K562 (cell line): ENCODE measurements at regions not wholly inside any gene's neighbourhood (a gene's known extent, or its start where the extent isn't known, plus 50 kb on each side); places are given as distances from the start of the nearest gene placed in this dataset.

ENCODE experiments used
- ATAC-seq: fragments of 200-7000 bp; cut with Tn5 transposase; 3 replicates; pipeline ENCODE4 v1.9.1; 2020; ENCODE audit warnings: moderate library complexity
- BruUV-seq: library from RNA; stranded (reverse); fragments of 400-500 nt; replicated peaks from 2 replicates; lab custom pipeline; 2021; lab: Mats Ljungman, UMichigan
- CTCF ChIA-PET: fragments of 300-600 bp; formaldehyde crosslinking; extraction: SDS; loops from one replicate; lab custom pipeline; 2021; ENCODE audit warnings: low intra/inter-chr PET ratio; lab: Yijun Ruan, JAX
- POLR2A ChIA-PET: fragments of 300-600, 350-650 bp; sonication (Branson Sonifier 250); formaldehyde crosslinking; extraction: SDS; loops from one replicate; lab custom pipeline; 2021; ENCODE audit warnings: antibody characterized with exemption, inconsistent platforms; lab: Yijun Ruan, JAX
- DNase-seq, 4 experiments: peaks; one replicate each; pipeline versions ENCODE4 v3.0.0 to v3.0.0-alpha.2; 2011 to 2018; ENCODE audit warnings: low spot score in 3 of 4, mixed read lengths in 3 of 4; ENCODE audit errors: extremely low read depth in 1 of 4
- FAIRE-seq: peaks from 2 replicates; lab custom pipeline; 2011; peaks lifted over from hg19 to GRCh38; lab: Jason Lieb, UNC
- H2AFZ ChIP-seq: 2 replicates; pipeline ENCODE4 v1.6.0; 2011; ENCODE audit warnings: low read depth, low read length, control low read depth, inconsistent platforms
- H3K27ac ChIP-seq: fragments of 200-600 bp; 3 replicates; pipeline ENCODE4 v1.8.0; 2011; ENCODE audit warnings: low read depth, mild to moderate bottlenecking, control low read depth, inconsistent platforms, low read length, moderate library complexity, mixed read lengths; ENCODE audit errors: extremely low read depth
- H3K27me3 ChIP-seq, 2 experiments: fragments of 300-600 bp in 1 of 2; 2 replicates in 1 of 2; 3 replicates in 1 of 2; pipeline versions ENCODE4 v1.6.0 to v1.8.0; 2011; ENCODE audit warnings: inconsistent platforms in 2 of 2, low read length in 2 of 2, mild to moderate bottlenecking in 1 of 2, mixed read lengths in 1 of 2, moderate library complexity in 1 of 2; ENCODE audit not compliant: control insufficient read depth in 2 of 2, insufficient read depth in 2 of 2
- H3K36me3 ChIP-seq: fragments of 300-600 bp; 3 replicates; pipeline ENCODE4 v1.8.0; 2011; ENCODE audit warnings: mild to moderate bottlenecking, low read length, inconsistent platforms; ENCODE audit not compliant: control insufficient read depth, insufficient read depth
- H3K4me1 ChIP-seq, 2 experiments: fragments of 200-600 bp in 1 of 2; replicated peaks in 1 of 2; 2 replicates in 1 of 2; 3 replicates in 1 of 2; pipeline versions ENCODE4 v1.5.1 to v1.8.0; 2011; ENCODE audit warnings: inconsistent platforms in 2 of 2, low read length in 2 of 2, mild to moderate bottlenecking in 1 of 2, mixed read lengths in 1 of 2, moderate library complexity in 1 of 2; ENCODE audit not compliant: control insufficient read depth in 2 of 2, insufficient read depth in 2 of 2
- H3K4me2 ChIP-seq: 2 replicates; pipeline ENCODE4 v1.6.1; 2011; ENCODE audit warnings: low read length, control low read depth, inconsistent platforms, mixed read lengths; ENCODE audit not compliant: insufficient read depth
- H3K4me3 ChIP-seq: fragments of 200-600 bp; sonication (generic), shearing (Covaris generic); 2 replicates; pipeline ENCODE4 v1.5.1; 2016; ENCODE audit warnings: control low read depth, inconsistent platforms
- H3K79me2 ChIP-seq: fragments of 200-600 bp; 3 replicates; pipeline ENCODE4 v1.8.0; 2011; ENCODE audit warnings: low read length, inconsistent platforms; ENCODE audit not compliant: control insufficient read depth, insufficient read depth
- H3K9ac ChIP-seq, 2 experiments: 2 replicates each; pipeline versions ENCODE4 v1.6.0 to v1.6.1; 2011; ENCODE audit warnings: low read depth in 2 of 2, low read length in 2 of 2, control low read depth in 1 of 2, inconsistent platforms in 1 of 2, mild to moderate bottlenecking in 1 of 2, mixed read lengths in 1 of 2; ENCODE audit not compliant: insufficient read depth in 1 of 2
- H3K9me1 ChIP-seq: one replicate; pipeline ENCODE4 v1.6.0; 2011; ENCODE audit warnings: inconsistent platforms, mild to moderate bottlenecking, low read length, moderate library complexity; ENCODE audit not compliant: control insufficient read depth, insufficient read depth
- H3K9me3 ChIP-seq: replicated peaks from 2 replicates; pipeline ENCODE4 v1.5.1; 2011; ENCODE audit warnings: low read depth, low read length, inconsistent platforms; ENCODE audit not compliant: control insufficient read depth, insufficient read depth
- H4K20me1 ChIP-seq: replicated peaks from 2 replicates; pipeline ENCODE4 v1.6.1; 2011; ENCODE audit warnings: low read length, inconsistent platforms, mixed read lengths; ENCODE audit not compliant: control insufficient read depth, insufficient read depth
- BDP1 ChIP-seq: IDR thresholded peaks from 3 replicates; pipeline ENCODE4 v1.6.1; 2011; ENCODE audit not compliant: insufficient read length, insufficient read depth
- CBFA2T3 ChIP-seq: fragments of 450-650 bp; IDR thresholded peaks from 2 replicates; pipeline ENCODE4 v1.6.1; 2017
- CCNT2 ChIP-seq: IDR thresholded peaks from 2 replicates; pipeline ENCODE4 v1.6.1; 2011; ENCODE audit warnings: borderline replicate concordance, low read depth, mild to moderate bottlenecking, moderate library complexity, mixed read lengths, low read length; ENCODE audit not compliant: insufficient read length; ENCODE audit errors: extremely low read depth
- ETV6 ChIP-seq, 3 experiments: fragments of 150-350 bp in 1 of 3; sonication (generic) in 1 of 3; formaldehyde crosslinking in 1 of 3; IDR thresholded peaks; 2 replicates each; pipeline versions ENCODE4 v1.6.1 to v1.8.0; 2014 to 2022; ENCODE audit warnings: borderline replicate concordance in 2 of 3, low read depth in 2 of 3, antibody characterized with exemption in 1 of 3, low read length in 1 of 3, mild to moderate bottlenecking in 1 of 3, missing genetic modification reagents in 1 of 3
- ILK ChIP-seq: fragments of 450-650 bp; IDR thresholded peaks from 2 replicates; pipeline ENCODE4 v1.6.1; 2016; ENCODE audit warnings: missing genetic modification characterization, low read depth, mild to moderate bottlenecking, missing compliant biosample characterization, moderate library complexity, borderline replicate concordance
- KAT2B ChIP-seq: IDR thresholded peaks from one replicate; pipeline ENCODE4 v1.6.1; 2012; ENCODE audit warnings: low read depth, mild to moderate bottlenecking, control low read depth, inconsistent platforms, low read length, moderate library complexity
- KDM1A ChIP-seq, 2 experiments: fragments of 450-650 bp; IDR thresholded peaks; 2 replicates each; pipeline ENCODE4 v1.6.1; 2016; ENCODE audit warnings: mild to moderate bottlenecking in 2 of 2
- KHSRP ChIP-seq: fragments of 450-650 bp; IDR thresholded peaks from 2 replicates; pipeline ENCODE4 v1.6.1; 2017
- NFIX ChIP-seq: fragments of 250-450 bp; sonication (Bioruptor Pico); IDR thresholded peaks from 2 replicates; pipeline ENCODE4 v1.4.0; 2020; ENCODE audit warnings: low read depth, mild to moderate bottlenecking, moderate library complexity
- PHB2 ChIP-seq: fragments of 450-650 bp; IDR thresholded peaks from 2 replicates; pipeline ENCODE4 v1.6.1; 2017; ENCODE audit warnings: low read depth
- PHF8 ChIP-seq: fragments of 200-600 bp; sonication (generic); IDR thresholded peaks from 2 replicates; pipeline ENCODE4 v1.6.1; 2012; ENCODE audit warnings: mixed run types, mild to moderate bottlenecking, inconsistent platforms, low read length, moderate library complexity, borderline replicate concordance
- POLR2AphosphoS5 ChIP-seq: IDR thresholded peaks from 2 replicates; pipeline ENCODE4 v1.6.1; 2011; ENCODE audit warnings: mild to moderate bottlenecking, low read depth, low read length, moderate library complexity; ENCODE audit not compliant: control insufficient read depth, insufficient read depth
- SRSF3 ChIP-seq: fragments of 200-400 bp; formaldehyde crosslinking; IDR thresholded peaks from 2 replicates; pipeline ENCODE4 v1.6.1; 2016; ENCODE audit warnings: mild to moderate bottlenecking, low read length, moderate library complexity; ENCODE audit not compliant: insufficient read depth
- TAL1 ChIP-seq: fragments of 450-650 bp; IDR thresholded peaks from 2 replicates; pipeline ENCODE4 v1.6.1; 2016; ENCODE audit warnings: mild to moderate bottlenecking
- TCF3 ChIP-seq: sonication (generic); formaldehyde crosslinking; IDR thresholded peaks from 2 replicates; pipeline ENCODE4 v1.4.0; 2020; ENCODE audit warnings: mild to moderate bottlenecking, missing genetic modification reagents
- TEAD4 ChIP-seq, 2 experiments: sonication (generic) in 1 of 2; formaldehyde crosslinking in 1 of 2; IDR thresholded peaks; 2 replicates each; pipeline versions ENCODE4 v1.6.1 to v1.8.0; 2012 to 2022; ENCODE audit warnings: borderline replicate concordance in 1 of 2, inconsistent platforms in 1 of 2, low read length in 1 of 2, mild to moderate bottlenecking in 1 of 2, missing genetic modification reagents in 1 of 2
- THRAP3 ChIP-seq: fragments of 450-650 bp; IDR thresholded peaks from 2 replicates; pipeline ENCODE4 v1.6.1; 2016; ENCODE audit warnings: mild to moderate bottlenecking, inconsistent platforms, borderline replicate concordance
- ZBTB7A ChIP-seq: IDR thresholded peaks from 2 replicates; pipeline ENCODE4 v1.6.1; 2011; ENCODE audit warnings: low read depth, mild to moderate bottlenecking, low read length, moderate library complexity, borderline replicate concordance; ENCODE audit not compliant: control insufficient read depth
- ZNF41 ChIP-seq: fragments of 250-450 bp; sonication (Bioruptor Pico); conservative IDR thresholded peaks from 2 replicates; pipeline ENCODE4 v1.4.0; 2020; ENCODE audit warnings: mild to moderate bottlenecking
- ZNF77 ChIP-seq: fragments of 250-450 bp; sonication (Bioruptor Pico); IDR thresholded peaks from 2 replicates; pipeline ENCODE4 v1.5.0; 2020
- WGBS: fragments of 100-300 bp; shearing (Covaris generic); methylation state at CpG from one replicate; pipeline ENCODE4 v1.1.6; 2016; ENCODE audit warnings: low coverage, mixed read lengths; ENCODE audit not compliant: insufficient coverage; ENCODE audit errors: missing lambda C conversion rate; 5-methylcytosine and 5-hydroxymethylcytosine counted together
- in situ Hi-C: fragments of 300-500 bp; cut with MboI; formaldehyde crosslinking; loops from 4 replicates; pipeline ENCODE4 v1.15.0; 2018; ENCODE audit warnings: inconsistent platforms, mixed read lengths
- intact Hi-C: fragments of 100-400 bp; cut with micrococcal nuclease; formaldehyde crosslinking; loops from 2 replicates; pipeline ENCODE4 v1.14.2; 2022
- TF ChIP-seq, protein P1 (sequence below): fragments of 450-650 bp; IDR thresholded peaks from 2 replicates; pipeline ENCODE4 v1.6.1; 2018; ENCODE audit warnings: mild to moderate bottlenecking, low read depth; ENCODE audit not compliant: partially characterized antibody

GRCh38 chr5:116370149-116370548 is 204.5 kb downstream of the SEMA6A start (continued):
- TF ChIP-seq, protein P1, sequence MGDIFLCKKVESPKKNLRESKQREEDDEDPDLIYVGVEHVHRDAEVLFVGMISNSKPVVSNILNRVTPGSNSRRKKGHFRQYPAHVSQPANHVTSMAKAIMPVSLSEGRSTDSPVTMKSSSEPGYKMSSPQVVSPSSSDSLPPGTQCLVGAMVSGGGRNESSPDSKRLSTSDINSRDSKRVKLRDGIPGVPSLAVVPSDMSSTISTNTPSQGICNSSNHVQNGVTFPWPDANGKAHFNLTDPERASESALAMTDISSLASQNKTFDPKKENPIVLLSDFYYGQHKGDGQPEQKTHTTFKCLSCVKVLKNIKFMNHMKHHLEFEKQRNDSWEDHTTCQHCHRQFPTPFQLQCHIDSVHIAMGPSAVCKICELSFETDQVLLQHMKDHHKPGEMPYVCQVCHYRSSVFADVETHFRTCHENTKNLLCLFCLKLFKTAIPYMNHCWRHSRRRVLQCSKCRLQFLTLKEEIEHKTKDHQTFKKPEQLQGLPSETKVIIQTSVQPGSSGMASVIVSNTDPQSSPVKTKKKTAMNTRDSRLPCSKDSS, result no peak
- TF ChIP-seq SRSF3 (no peak), ETV6 (IDR thresholded peaks at IDR 0.05; ENCODE audit: borderline replicate concordance in 1 of 2, low read depth in 2 of 2, low read length in 1 of 2) (no peak), ETV6 (CRISPR knock-in tag; IDR thresholded peaks at IDR 0.05; ENCODE audit: borderline replicate concordance) (no peak), KAT2B (no peak), ILK (tag) (no peak), ZBTB7A (no peak)

GRCh38 chr5:116365006-116365496 is 209.6 kb downstream of the SEMA6A start:
- Histone ChIP-seq H3K4me3 (no peak overlapping the region), H4K20me1 (no peaks in the 10 kb centered on the region), H3K79me2 (no peaks in the 10 kb centered on the region), H3K27me3 (no peaks in the 10 kb centered on the region), H3K4me1 (peaks cover 9 to 22% of the 10 kb centered on the region in 2 experiments; a peak in 4 of 5 replicates), H3K9me1 (no peaks in the 10 kb centered on the region), H3K9ac (no peak overlapping the region), H3K4me2 (peak overlapping the region; percentile 35; the same call in 1 of the 2 replicates), H3K9me3 (no peaks in the 10 kb centered on the region), H3K36me3 (no peaks in the 10 kb centered on the region), H3K27ac (no peak overlapping the region), H2AFZ (no peak overlapping the region)
- intact Hi-C loops (no loop called here), in situ Hi-C loops (no loop called here)
- CTCF ChIA-PET, result no interaction called here
- 0% methylated on average over 3 of the region's 3 CpGs for WGBS
- FAIRE-seq (peak; percentile 86), ATAC-seq (peak; percentile 77), DNase-seq (peak in 2 of 4 experiments; percentile 59 to 67)
- POLR2A ChIA-PET, result no interaction called here
- no TSS peak for BruUV-seq
- TF ChIP-seq TEAD4 (IDR thresholded peaks at IDR 0.05; ENCODE audit: low read length) (peak; percentile 66), TEAD4 (CRISPR knock-in tag; IDR thresholded peaks at IDR 0.05; ENCODE audit: borderline replicate concordance) (no peak), CCNT2 (peak; percentile 2), ZNF41 (CRISPR knock-in tag) (no peak), CBFA2T3 (peak; percentile 87), PHF8 (peak; percentile 15; the same call in 1 of the 2 replicates), ZNF77 (no peak), TCF3 (CRISPR knock-in tag) (peak; percentile 94), PHB2 (no peak), NFIX (no peak), KHSRP (no peak), POLR2AphosphoS5 (0 out of 2 replicates have a peak, but pooled peaks have one; percentile 27), KDM1A (IDR thresholded peaks at IDR 0.05) (peak; percentile 80 to 84), TAL1 (peak; percentile 73), BDP1 (no peak), THRAP3 (no peak)
